CD14-positive monocyte (primary cell): ENCODE measurements at regions not wholly inside any gene's neighbourhood (a gene's known extent, or its start where the extent isn't known, plus 50 kb on each side); places are given as distances from the start of the nearest gene placed in this dataset.
"Not testable (repeated sequence)": the region's sequence is repeated elsewhere in the genome, so short reads cannot be mapped to it uniquely, and the experiment has no call there.

Experiments used
- DNase-seq, 3 donors: peaks; one replicate each; pipeline ENCODE4 v3.0.0-alpha.2; 2011 to 2022
- H2AFZ ChIP-seq: 2 replicates; pipeline ENCODE4 v1.6.0; 2012; ENCODE audit warnings: mild to moderate bottlenecking, low read depth, low read length, inconsistent platforms; ENCODE audit not compliant: insufficient read depth, poor library complexity, severe bottlenecking
- H3K27ac ChIP-seq, 2 donors: 1 replicate in 1 of 2; 2 replicates in 1 of 2; pipeline ENCODE4 v1.5.1; 2012 to 2013; ENCODE audit warnings: low read length in 2 of 2, control low read depth in 1 of 2, inconsistent platforms in 1 of 2, low read depth in 1 of 2, mild to moderate bottlenecking in 1 of 2
- H3K27me3 ChIP-seq, 2 donors: one replicate each; pipeline versions ENCODE4 v1.6.0 to v1.6.1; 2011 to 2013; ENCODE audit warnings: low read length in 2 of 2; ENCODE audit not compliant: control insufficient read depth in 2 of 2, insufficient read depth in 2 of 2
- H3K36me3 ChIP-seq, 2 donors: replicated peaks in 1 of 2; 1 replicate in 1 of 2; 2 replicates in 1 of 2; pipeline versions ENCODE4 v1.5.1 to v1.6.1; 2012 to 2013; ENCODE audit warnings: low read length in 2 of 2, control low read depth in 1 of 2, inconsistent platforms in 1 of 2, mild to moderate bottlenecking in 1 of 2; ENCODE audit not compliant: insufficient read depth in 2 of 2, control insufficient read depth in 1 of 2
- H3K4me1 ChIP-seq, 2 donors: 1 replicate in 1 of 2; 2 replicates in 1 of 2; pipeline versions ENCODE4 v1.5.1 to v1.6.1; 2012 to 2013; ENCODE audit warnings: low read length in 2 of 2, control low read depth in 1 of 2, inconsistent platforms in 1 of 2, mild to moderate bottlenecking in 1 of 2, moderate library complexity in 1 of 2; ENCODE audit not compliant: insufficient read depth in 2 of 2, control insufficient read depth in 1 of 2
- H3K4me2 ChIP-seq: replicated peaks from 2 replicates; pipeline ENCODE3; 2012; ENCODE audit warnings: low read length, moderate library complexity, mild to moderate bottlenecking; ENCODE audit not compliant: poor library complexity, severe bottlenecking; ENCODE audit errors: extremely low read depth
- H3K4me3 ChIP-seq, 3 experiments: fragments of 200-600 bp in 1 of 3; sonication (generic) in 1 of 3; replicated peaks in 1 of 3; 1 replicate in 2 of 3; 2 replicates in 1 of 3; pipeline ENCODE4 v1.5.1; 2011 to 2013; ENCODE audit warnings: low read length in 3 of 3, mild to moderate bottlenecking in 3 of 3, control low read depth in 2 of 3, low read depth in 2 of 3, inconsistent platforms in 1 of 3, moderate library complexity in 1 of 3
- H3K79me2 ChIP-seq: 2 replicates; pipeline ENCODE4 v1.6.0; 2012; ENCODE audit warnings: mild to moderate bottlenecking, control low read depth, inconsistent platforms, low read length, moderate library complexity; ENCODE audit not compliant: insufficient read depth
- H3K9ac ChIP-seq: 2 replicates; pipeline ENCODE4 v1.6.0; 2017; ENCODE audit warnings: low read length, mild to moderate bottlenecking; ENCODE audit not compliant: insufficient read depth, poor library complexity, severe bottlenecking
- H3K9me3 ChIP-seq, 2 donors: replicated peaks in 1 of 2; 1 replicate in 1 of 2; 2 replicates in 1 of 2; pipeline versions ENCODE4 v1.5.1 to v1.6.1; 2012 to 2013; ENCODE audit warnings: low read length in 2 of 2, control low read depth in 1 of 2; ENCODE audit not compliant: control insufficient read depth in 1 of 2, insufficient read depth in 1 of 2
- H4K20me1 ChIP-seq: 2 replicates; pipeline ENCODE4 v1.6.0; 2012; ENCODE audit warnings: mild to moderate bottlenecking, low read length, control low read depth, moderate library complexity; ENCODE audit not compliant: insufficient read depth
- H3K27ac Mint-ChIP-seq, 7 donors: one replicate each; pipeline ENCODE4 v1.8.0; 2020; ENCODE audit warnings: mild to moderate bottlenecking in 7 of 7, mixed read lengths in 7 of 7, moderate library complexity in 6 of 7, inconsistent platforms in 2 of 7
- H3K27me3 Mint-ChIP-seq, 3 donors: one replicate each; pipeline ENCODE4 v1.8.0; 2021 to 2022; ENCODE audit warnings: low read depth in 3 of 3, mild to moderate bottlenecking in 3 of 3, mixed read lengths in 3 of 3, moderate library complexity in 3 of 3, inconsistent platforms in 1 of 3
- H3K36me3 Mint-ChIP-seq, 2 donors: one replicate each; pipeline ENCODE4 v1.8.0; 2020; ENCODE audit warnings: mixed read lengths in 2 of 2, inconsistent platforms in 1 of 2, mild to moderate bottlenecking in 1 of 2
- H3K4me1 Mint-ChIP-seq: one replicate; pipeline ENCODE4 v1.8.0; 2020; ENCODE audit warnings: mild to moderate bottlenecking, mixed read lengths
- H3K4me3 Mint-ChIP-seq, 2 donors: one replicate each; pipeline ENCODE4 v1.8.0; 2020; ENCODE audit warnings: mild to moderate bottlenecking in 2 of 2, mixed read lengths in 2 of 2, moderate library complexity in 1 of 2
- H3K9me3 Mint-ChIP-seq, 7 donors: one replicate each; pipeline ENCODE4 v1.8.0; 2020 to 2022; ENCODE audit warnings: mixed read lengths in 7 of 7, mild to moderate bottlenecking in 6 of 7, moderate library complexity in 6 of 7, inconsistent platforms in 2 of 7
- CTCF ChIP-seq: fragments of 200-600 bp; IDR thresholded peaks from one replicate; pipeline ENCODE4 v1.8.0; 2022; ENCODE audit warnings: antibody characterized with exemption, mild to moderate bottlenecking
- WGBS: methylation state at CpG from one replicate; pipeline ENCODE4 v1.1.5; 2013; ENCODE audit warnings: missing lambda C conversion rate; ENCODE audit not compliant: insufficient coverage; 5-methylcytosine and 5-hydroxymethylcytosine counted together
- intact Hi-C, 2 donors: fragments of 100-400 bp; cut with micrococcal nuclease; formaldehyde crosslinking; loops; one replicate each; pipeline versions ENCODE4 v1.15.0 to v1.15.1; 2023

- intact Hi-C loops: no loop called here
- no peak for DNase-seq
These were observed 96.6 kb upstream of the PLEKHG1 start for GRCh38 chr6:150503041-150503440.

GRCh38 chr6:150503586-150504339 lies 95.9 kb upstream of the PLEKHG1 start:
- intact Hi-C loops: no loop called here
- H2AFZ ChIP-seq: no peak overlapping the region
- no peaks in the 10 kb centered on the region for H3K4me1 Mint-ChIP-seq

More at GRCh38 chr6:150503041-150503440, 96.6 kb upstream of the PLEKHG1 start:
- H3K36me3 Mint-ChIP-seq: no peaks in the 10 kb centered on the region
- no peaks in the 10 kb centered on the region for H4K20me1 ChIP-seq
- peaks cover 2 to 7% (median 3%) of the 10 kb centered on the region in 3 donors for H3K27me3 Mint-ChIP-seq
- H3K4me3 Mint-ChIP-seq: no peak overlapping the region
- no peak overlapping the region for H3K27ac ChIP-seq
- H3K79me2 ChIP-seq: no peaks in the 10 kb centered on the region
- H3K36me3 ChIP-seq: no peaks in the 10 kb centered on the region
- no peak overlapping the region for H3K27ac Mint-ChIP-seq
- TF ChIP-seq CTCF: no peak
- no peak overlapping the region for H2AFZ ChIP-seq
- WGBS: no CpG with 5 or more reads among the region's 1 CpG
- H3K9me3 Mint-ChIP-seq: peaks cover 2 to 12% (median 7%) of the 10 kb centered on the region in 7 donors
- no peaks in the 10 kb centered on the region for H3K4me1 ChIP-seq
- H3K4me2 ChIP-seq: no peak overlapping the region
- H3K27me3 ChIP-seq: no peaks in the 10 kb centered on the region
- H3K9ac ChIP-seq: no peak overlapping the region
- H3K4me3 ChIP-seq: no peak overlapping the region
- no peaks in the 10 kb centered on the region for H3K4me1 Mint-ChIP-seq
- H3K9me3 ChIP-seq: no peaks in the 10 kb centered on the region

GRCh38 chr6:150507361-150507760 lies 92.3 kb upstream of the PLEKHG1 start:
- not testable (repeated sequence) for H3K27me3 Mint-ChIP-seq, DNase-seq, H3K79me2 ChIP-seq

More at GRCh38 chr6:150503586-150504339, 95.9 kb upstream of the PLEKHG1 start:
- WGBS: 93% methylated on average over 6 of the region's 7 CpGs
- Histone ChIP-seq H3K4me3 (no peak overlapping the region), H3K27ac (no peak overlapping the region), H3K9ac (no peak overlapping the region), H3K9me3 (no peaks in the 10 kb centered on the region), H3K4me2 (no peak overlapping the region), H3K79me2 (no peaks in the 10 kb centered on the region), H3K4me1 (no peaks in the 10 kb centered on the region), H3K27me3 (no peaks in the 10 kb centered on the region), H3K36me3 (no peaks in the 10 kb centered on the region), H4K20me1 (no peaks in the 10 kb centered on the region)
- no peaks in the 10 kb centered on the region for H3K36me3 Mint-ChIP-seq
- no peak for DNase-seq
- no peak for TF ChIP-seq CTCF
- H3K9me3 Mint-ChIP-seq: peaks cover 2 to 12% (median 7%) of the 10 kb centered on the region in 7 donors
- no peak overlapping the region for H3K27ac Mint-ChIP-seq
- H3K27me3 Mint-ChIP-seq: peaks cover 2 to 7% (median 3%) of the 10 kb centered on the region in 3 donors
- no peak overlapping the region for H3K4me3 Mint-ChIP-seq

More at GRCh38 chr6:150507361-150507760, 92.3 kb upstream of the PLEKHG1 start:
- H2AFZ ChIP-seq, H3K9me3 ChIP-seq, H3K27me3 ChIP-seq, H3K27ac ChIP-seq, H3K4me1 ChIP-seq, H3K4me1 Mint-ChIP-seq, H3K27ac Mint-ChIP-seq, H3K4me3 Mint-ChIP-seq, H3K4me3 ChIP-seq, H3K36me3 ChIP-seq, H3K4me2 ChIP-seq, H3K36me3 Mint-ChIP-seq, intact Hi-C loops, H4K20me1 ChIP-seq, H3K9ac ChIP-seq: not testable (repeated sequence)
- WGBS: 94% methylated on average over 8 of the region's 35 CpGs
- peaks cover 2 to 10% (median 7%) of the 10 kb centered on the region in 7 donors for H3K9me3 Mint-ChIP-seq
